IMR-90 (cell line): ENCODE measurements at regions not wholly inside any gene's neighbourhood (a gene's known extent, or its start where the extent isn't known, plus 50 kb on each side); places are given as distances from the start of the nearest gene placed in this dataset.

ENCODE experiments used
- MAZ ChIP-seq: IDR thresholded peaks from 2 replicates; pipeline ENCODE4 v1.6.1; 2012; ENCODE audit warnings: low read depth, mild to moderate bottlenecking, low read length, improper control_type of control experiment, moderate library complexity, borderline replicate concordance
- POLR2A ChIP-seq: IDR thresholded peaks from 2 replicates; pipeline ENCODE4 v1.6.1; 2012; ENCODE audit warnings: mild to moderate bottlenecking, low read depth, low read length
- RFX5 ChIP-seq: IDR thresholded peaks from 2 replicates; pipeline ENCODE4 v1.8.0; 2012; ENCODE audit warnings: low read depth, mild to moderate bottlenecking, low read length, moderate library complexity
- TF ChIP-seq, protein P1 (sequence below): conservative IDR thresholded peaks from 2 replicates; pipeline ENCODE4 v1.5.1; 2012; ENCODE audit warnings: mild to moderate bottlenecking, low read depth, low read length, improper control_type of control experiment

DNA sequence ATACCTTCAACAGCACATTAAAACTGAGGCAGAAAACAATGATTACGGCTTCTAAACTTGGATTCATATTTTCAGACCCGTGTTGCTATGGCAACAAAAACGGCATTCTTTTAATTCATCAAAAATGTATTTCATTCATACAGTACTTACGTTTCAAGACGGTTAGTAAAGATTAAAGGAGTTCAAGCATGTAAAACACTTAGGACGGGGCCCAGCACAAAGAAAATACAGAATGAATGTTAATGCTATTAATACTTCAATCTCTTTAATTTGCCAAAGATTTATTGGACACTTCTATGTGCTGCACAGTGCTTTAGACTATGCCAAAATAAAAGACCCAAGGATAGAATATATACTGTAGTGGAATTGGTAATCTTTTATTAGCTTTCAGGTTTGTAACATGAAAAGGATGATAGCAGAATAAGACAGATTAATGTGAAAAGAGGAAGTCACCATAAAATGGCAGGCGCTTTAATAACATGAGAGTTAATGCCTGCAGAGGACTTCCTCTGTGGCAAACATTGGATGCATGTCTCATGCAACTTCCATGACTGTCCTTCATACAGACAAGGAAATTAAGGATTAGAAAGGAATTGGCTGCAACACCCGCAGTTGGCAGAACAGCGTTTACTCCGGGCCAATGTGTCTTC is 201.6 kb upstream of the KLF6 start (continued):
- TF ChIP-seq, protein P1, sequence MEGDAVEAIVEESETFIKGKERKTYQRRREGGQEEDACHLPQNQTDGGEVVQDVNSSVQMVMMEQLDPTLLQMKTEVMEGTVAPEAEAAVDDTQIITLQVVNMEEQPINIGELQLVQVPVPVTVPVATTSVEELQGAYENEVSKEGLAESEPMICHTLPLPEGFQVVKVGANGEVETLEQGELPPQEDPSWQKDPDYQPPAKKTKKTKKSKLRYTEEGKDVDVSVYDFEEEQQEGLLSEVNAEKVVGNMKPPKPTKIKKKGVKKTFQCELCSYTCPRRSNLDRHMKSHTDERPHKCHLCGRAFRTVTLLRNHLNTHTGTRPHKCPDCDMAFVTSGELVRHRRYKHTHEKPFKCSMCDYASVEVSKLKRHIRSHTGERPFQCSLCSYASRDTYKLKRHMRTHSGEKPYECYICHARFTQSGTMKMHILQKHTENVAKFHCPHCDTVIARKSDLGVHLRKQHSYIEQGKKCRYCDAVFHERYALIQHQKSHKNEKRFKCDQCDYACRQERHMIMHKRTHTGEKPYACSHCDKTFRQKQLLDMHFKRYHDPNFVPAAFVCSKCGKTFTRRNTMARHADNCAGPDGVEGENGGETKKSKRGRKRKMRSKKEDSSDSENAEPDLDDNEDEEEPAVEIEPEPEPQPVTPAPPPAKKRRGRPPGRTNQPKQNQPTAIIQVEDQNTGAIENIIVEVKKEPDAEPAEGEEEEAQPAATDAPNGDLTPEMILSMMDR: no peak
- TF ChIP-seq RFX5 (no peak), POLR2A (no peak), MAZ (no peak)
